MM.1S (cell line): ENCODE measurements at regions not wholly inside any gene's neighbourhood (a gene's known extent, or its start where the extent isn't known, plus 50 kb on each side); places are given as distances from the start of the nearest gene placed in this dataset.

Source experiments
- DNase-seq: peaks from one replicate; pipeline ENCODE4 v3.0.0-alpha.2; 2015
- H2AFZ ChIP-seq: fragments of 300-600 bp; sonication (generic); 2 replicates; pipeline ENCODE4 v1.6.0; 2016; ENCODE audit warnings: antibody characterized with exemption, low read length
- H3F3A ChIP-seq: fragments of 300-600 bp; sonication (generic); 2 replicates; pipeline ENCODE4 v1.6.1; 2016; ENCODE audit warnings: mild to moderate bottlenecking, antibody characterized with exemption, low read length, moderate library complexity, mixed read lengths; ENCODE audit not compliant: insufficient read depth
- H3K27ac ChIP-seq: fragments of 300-600 bp; sonication (generic); 2 replicates; pipeline ENCODE4 v1.5.1; 2016; ENCODE audit warnings: mild to moderate bottlenecking, low read length
- H3K27me3 ChIP-seq: fragments of 300-600 bp; sonication (generic); replicated peaks from 2 replicates; pipeline ENCODE4 v1.6.0; 2016; ENCODE audit warnings: low read length; ENCODE audit not compliant: insufficient read depth
- H3K36me3 ChIP-seq: fragments of 300-600 bp; sonication (generic); replicated peaks from 2 replicates; pipeline ENCODE4 v1.6.1; 2016; ENCODE audit warnings: mild to moderate bottlenecking, low read length, mixed read lengths; ENCODE audit not compliant: insufficient read depth
- H3K4me1 ChIP-seq: fragments of 300-600 bp; sonication (generic); 2 replicates; pipeline ENCODE4 v1.6.1; 2016; ENCODE audit warnings: low read length, mixed read lengths
- H3K4me2 ChIP-seq: fragments of 300-600 bp; sonication (generic); 2 replicates; pipeline ENCODE4 v1.6.0; 2016; ENCODE audit warnings: low read depth, low read length
- H3K4me3 ChIP-seq: fragments of 300-600 bp; sonication (generic); 2 replicates; pipeline ENCODE4 v1.5.1; 2016; ENCODE audit warnings: low read length, mixed read lengths
- H3K79me2 ChIP-seq: fragments of 300-600 bp; sonication (generic); 2 replicates; pipeline ENCODE4 v1.6.1; 2016; ENCODE audit warnings: mixed run types, low read length, mixed read lengths
- H3K9ac ChIP-seq: fragments of 300-600 bp; sonication (generic); 2 replicates; pipeline ENCODE4 v1.6.1; 2016; ENCODE audit warnings: low read length, mixed read lengths
- H3K9me2 ChIP-seq: fragments of 300-600 bp; sonication (generic); replicated peaks from 2 replicates; pipeline ENCODE4 v1.6.1; 2016; ENCODE audit warnings: mild to moderate bottlenecking, low read length, mixed read lengths; ENCODE audit not compliant: insufficient read depth
- H3K9me3 ChIP-seq: fragments of 300-600 bp; sonication (generic); replicated peaks from 2 replicates; pipeline ENCODE4 v1.6.1; 2016; ENCODE audit warnings: mild to moderate bottlenecking, low read length, mixed read lengths; ENCODE audit not compliant: insufficient read depth
- H4K20me1 ChIP-seq: fragments of 300-600 bp; sonication (generic); 2 replicates; pipeline ENCODE4 v1.6.1; 2016; ENCODE audit warnings: mild to moderate bottlenecking, low read length, moderate library complexity, mixed read lengths; ENCODE audit not compliant: insufficient read depth
- EZH2 ChIP-seq: fragments of 300-600 bp; sonication (generic); optimal IDR thresholded peaks from 2 replicates; pipeline ENCODE3; 2017; ENCODE audit warnings: low read depth, mild to moderate bottlenecking, antibody characterized with exemption, low read length, mixed read lengths
- EZH2phosphoT487 ChIP-seq: fragments of 300-600 bp; sonication (generic); IDR thresholded peaks from 2 replicates; pipeline ENCODE4 v1.6.1; 2018; ENCODE audit warnings: antibody characterized with exemption, low read length
- TF ChIP-seq, protein P1 (sequence below): fragments of 300-600 bp; sonication (generic); IDR thresholded peaks from 2 replicates; pipeline ENCODE4 v1.5.1; 2016; ENCODE audit warnings: antibody characterized with exemption, low read length, mixed read lengths

DNA sequence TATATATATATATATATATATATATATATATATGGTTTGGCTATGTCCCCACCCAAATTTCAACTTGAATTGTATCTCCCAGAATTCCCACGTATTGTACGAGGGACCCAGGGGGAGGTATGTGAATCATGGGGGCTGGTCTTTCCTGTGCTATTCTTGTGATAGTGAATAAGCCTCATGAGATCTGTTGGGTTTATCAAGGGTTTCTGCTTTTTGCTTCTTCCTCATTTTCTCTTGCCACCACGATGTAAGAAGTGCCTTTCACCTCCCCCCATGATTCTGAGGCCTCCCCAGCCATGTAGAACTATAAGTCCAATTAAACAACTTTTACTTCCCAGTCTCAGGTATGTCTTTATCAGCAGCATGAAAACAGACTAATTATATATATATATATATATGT, 52.3 kb upstream of the ADAMTS2 start:
- Histone ChIP-seq H3K4me2 (no peak overlapping the region), H3K4me1 (no peaks in the 10 kb centered on the region), H3K79me2 (no peaks in the 10 kb centered on the region), H3K9me3 (no peaks in the 10 kb centered on the region; the same call in 1 of the 2 replicates), H3K27ac (no peak overlapping the region), H3K9ac (no peak overlapping the region), H3K27me3 (peaks cover 10% of the 10 kb centered on the region; the same call in 1 of the 2 replicates), H2AFZ (no peak overlapping the region), H3K9me2 (no peaks in the 10 kb centered on the region), H3F3A (no peaks in the 10 kb centered on the region), H4K20me1 (no peaks in the 10 kb centered on the region), H3K36me3 (no peaks in the 10 kb centered on the region), H3K4me3 (no peak overlapping the region)
- DNase-seq = no peak
- TF ChIP-seq EZH2phosphoT487 = no peak
- no peak for TF ChIP-seq EZH2
- TF ChIP-seq, protein P1, sequence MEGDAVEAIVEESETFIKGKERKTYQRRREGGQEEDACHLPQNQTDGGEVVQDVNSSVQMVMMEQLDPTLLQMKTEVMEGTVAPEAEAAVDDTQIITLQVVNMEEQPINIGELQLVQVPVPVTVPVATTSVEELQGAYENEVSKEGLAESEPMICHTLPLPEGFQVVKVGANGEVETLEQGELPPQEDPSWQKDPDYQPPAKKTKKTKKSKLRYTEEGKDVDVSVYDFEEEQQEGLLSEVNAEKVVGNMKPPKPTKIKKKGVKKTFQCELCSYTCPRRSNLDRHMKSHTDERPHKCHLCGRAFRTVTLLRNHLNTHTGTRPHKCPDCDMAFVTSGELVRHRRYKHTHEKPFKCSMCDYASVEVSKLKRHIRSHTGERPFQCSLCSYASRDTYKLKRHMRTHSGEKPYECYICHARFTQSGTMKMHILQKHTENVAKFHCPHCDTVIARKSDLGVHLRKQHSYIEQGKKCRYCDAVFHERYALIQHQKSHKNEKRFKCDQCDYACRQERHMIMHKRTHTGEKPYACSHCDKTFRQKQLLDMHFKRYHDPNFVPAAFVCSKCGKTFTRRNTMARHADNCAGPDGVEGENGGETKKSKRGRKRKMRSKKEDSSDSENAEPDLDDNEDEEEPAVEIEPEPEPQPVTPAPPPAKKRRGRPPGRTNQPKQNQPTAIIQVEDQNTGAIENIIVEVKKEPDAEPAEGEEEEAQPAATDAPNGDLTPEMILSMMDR = no peak
